Epithelial cell of prostate (primary cell): ENCODE measurements at regions not wholly inside any gene's neighbourhood (a gene's known extent, or its start where the extent isn't known, plus 50 kb on each side); places are given as distances from the start of the nearest gene placed in this dataset.

ENCODE experiments used
- DNase-seq: peaks from one replicate; pipeline ENCODE4 v3.0.0-alpha.2; 2011; ENCODE audit warnings: low read depth, low spot score
- H3K27ac ChIP-seq: fragments of 450-650 bp; 2 replicates; pipeline ENCODE4 v1.5.1; 2017; ENCODE audit warnings: mild to moderate bottlenecking

DNA sequence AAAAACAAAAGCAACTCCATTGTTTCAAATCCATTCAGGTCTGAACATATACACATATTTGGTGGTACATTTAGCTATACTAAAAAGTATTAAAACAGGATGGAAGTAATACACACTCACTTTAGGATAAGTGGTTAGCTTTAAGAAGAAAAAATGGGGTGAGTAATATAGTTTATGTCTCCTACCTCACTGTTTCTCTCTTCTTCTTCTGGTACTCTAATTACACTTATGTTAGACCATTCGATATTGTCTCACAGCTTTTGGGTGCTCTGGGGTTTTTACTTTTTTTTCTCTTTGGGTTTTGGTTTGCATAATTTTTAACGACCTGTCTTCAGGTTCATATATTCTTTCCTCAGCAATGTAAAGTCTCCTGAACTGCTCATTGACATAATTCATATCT lies 75.4 kb upstream of the AKAP13 start:
- DNase-seq: no peak
- no peak overlapping the region for H3K27ac ChIP-seq

DNA sequence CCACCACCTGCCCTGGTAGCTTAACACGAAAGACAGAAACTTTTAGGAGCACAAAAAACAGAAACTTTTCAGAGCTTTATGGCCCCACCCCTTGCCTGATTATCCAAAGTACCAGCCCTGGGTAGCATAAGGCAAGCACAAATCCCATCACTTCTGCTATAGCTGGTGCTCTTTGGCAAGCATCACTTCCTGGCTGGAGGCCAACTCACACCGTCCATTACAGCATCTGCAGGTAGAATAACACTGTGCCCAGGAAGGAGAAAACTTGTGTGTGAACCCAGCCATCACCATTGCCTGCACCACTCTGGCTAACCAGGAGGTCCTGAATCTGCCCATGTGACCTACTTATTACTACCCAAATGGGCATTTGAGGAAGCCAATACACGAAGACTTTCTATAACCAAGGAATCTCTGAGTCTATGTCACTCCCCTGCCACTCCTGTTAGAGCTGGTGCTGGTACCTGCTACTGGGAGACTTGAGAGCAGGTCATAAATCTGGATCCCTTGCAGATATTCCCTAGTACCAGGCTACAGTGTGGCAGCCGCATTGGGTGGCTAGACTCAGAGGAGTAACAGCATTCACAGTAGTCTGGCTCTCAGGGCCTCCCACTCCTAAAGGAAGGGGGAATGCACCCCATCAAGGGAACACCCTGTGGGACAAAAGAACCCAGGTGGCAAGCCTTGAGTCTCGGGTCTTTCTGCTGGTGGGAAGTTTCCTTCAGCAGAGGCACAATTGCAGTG lies 73.3 kb upstream of the AKAP13 start:
- no peak overlapping the region for H3K27ac ChIP-seq
- no peak for DNase-seq

DNA sequence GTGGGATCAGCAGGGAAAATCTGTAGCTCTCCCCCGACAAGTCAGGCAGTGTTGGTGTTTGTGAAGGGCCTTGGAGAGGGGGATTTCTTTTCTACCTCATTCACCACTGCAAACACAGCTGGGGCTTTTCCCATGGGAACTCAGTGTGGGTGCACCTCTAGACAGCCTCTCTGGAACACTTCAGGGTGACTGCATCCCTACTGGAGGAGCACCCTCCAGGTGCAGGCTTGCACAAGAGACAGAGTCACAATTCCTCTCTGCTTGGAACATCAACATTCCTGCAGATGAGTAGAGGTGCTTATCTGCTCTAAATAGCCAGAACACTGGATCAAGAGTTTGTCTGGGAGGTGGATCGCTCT lies 72.7 kb upstream of the AKAP13 start:
- no peak overlapping the region for H3K27ac ChIP-seq
- no peak for DNase-seq

DNA sequence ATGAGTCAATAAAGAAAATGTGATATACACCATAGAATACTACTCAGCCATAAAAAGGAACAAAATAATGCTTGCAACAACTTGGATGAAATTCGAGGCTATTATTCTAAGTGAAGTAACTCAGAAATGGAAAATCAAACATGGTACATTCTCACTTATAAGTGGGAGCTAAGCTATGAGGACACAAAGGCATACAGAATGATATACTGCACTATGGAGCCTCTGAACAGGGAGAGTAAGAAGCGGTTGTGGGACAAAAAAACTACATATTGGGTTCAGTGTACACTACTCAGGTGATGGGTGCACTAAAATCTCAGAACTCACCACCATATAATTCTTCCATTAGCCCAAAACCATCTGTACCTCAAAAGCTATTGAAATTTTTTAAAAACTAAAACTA lies 68.8 kb upstream of the AKAP13 start:
- DNase-seq: no peak
- H3K27ac ChIP-seq: no peak overlapping the region

DNA sequence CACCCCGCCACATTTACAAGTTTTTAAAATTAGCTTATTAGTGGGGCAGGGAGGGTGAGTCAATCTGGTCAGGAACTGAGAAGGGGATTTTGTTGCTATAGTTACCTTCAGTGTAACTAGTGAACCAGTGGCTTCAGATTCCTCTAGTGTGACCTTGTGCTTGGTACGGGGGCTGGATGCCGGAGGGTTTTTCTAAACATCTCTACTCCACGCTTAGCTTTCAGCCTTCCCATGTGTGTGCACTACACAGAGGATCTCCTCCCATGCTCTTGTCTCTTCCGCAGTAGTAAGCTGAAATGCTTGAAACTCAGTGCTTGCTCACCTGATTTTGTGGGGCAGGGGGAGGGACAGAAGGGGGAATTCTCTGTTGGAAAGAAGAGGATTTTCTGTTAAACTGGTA lies 67.9 kb upstream of the AKAP13 start:
- DNase-seq: no peak
- H3K27ac ChIP-seq: no peak overlapping the region

DNA sequence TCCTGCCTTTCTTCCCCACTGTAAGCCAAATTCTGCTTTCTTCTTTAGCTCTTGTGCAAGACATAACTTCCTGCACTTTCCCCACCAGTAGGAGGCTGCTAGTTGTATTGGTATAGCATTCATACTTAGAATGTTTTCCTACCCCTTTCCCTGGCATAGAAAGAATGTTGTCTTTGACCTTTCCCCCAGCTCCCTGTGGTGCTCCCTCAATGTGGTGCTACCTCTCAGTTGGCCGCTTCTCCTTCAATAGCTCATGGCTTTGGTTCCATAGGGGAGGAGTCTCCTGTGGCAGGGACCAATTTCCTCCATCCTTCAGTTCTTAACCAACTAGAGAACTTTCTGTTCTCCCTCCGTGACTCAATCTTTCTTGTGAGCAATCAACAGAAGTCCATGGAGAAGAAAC lies 67.5 kb upstream of the AKAP13 start:
- no peak overlapping the region for H3K27ac ChIP-seq

DNA sequence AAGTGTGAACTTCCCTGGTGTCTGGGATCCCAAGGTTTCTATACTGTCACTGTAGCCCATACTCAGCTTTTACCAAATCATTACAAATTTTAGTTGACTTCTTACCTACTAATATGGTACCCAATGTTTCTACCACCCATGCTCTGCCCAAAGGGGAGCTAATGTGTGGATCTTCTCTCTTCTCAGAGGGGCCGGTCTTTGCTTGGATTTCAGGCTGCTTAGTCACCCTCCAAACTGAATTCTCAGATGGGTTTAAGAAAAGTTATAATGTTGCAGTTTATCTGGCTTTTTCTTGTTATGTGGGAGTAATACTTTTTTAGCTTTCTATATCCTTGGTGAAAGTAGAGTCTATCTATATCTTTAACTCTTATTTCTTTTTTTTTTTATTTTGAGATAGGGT lies 67.1 kb upstream of the AKAP13 start:
- no peak overlapping the region for H3K27ac ChIP-seq
- DNase-seq: no peak

More for the DNA sequence above, 67.5 kb upstream of the AKAP13 start:
- DNase-seq: no peak

DNA sequence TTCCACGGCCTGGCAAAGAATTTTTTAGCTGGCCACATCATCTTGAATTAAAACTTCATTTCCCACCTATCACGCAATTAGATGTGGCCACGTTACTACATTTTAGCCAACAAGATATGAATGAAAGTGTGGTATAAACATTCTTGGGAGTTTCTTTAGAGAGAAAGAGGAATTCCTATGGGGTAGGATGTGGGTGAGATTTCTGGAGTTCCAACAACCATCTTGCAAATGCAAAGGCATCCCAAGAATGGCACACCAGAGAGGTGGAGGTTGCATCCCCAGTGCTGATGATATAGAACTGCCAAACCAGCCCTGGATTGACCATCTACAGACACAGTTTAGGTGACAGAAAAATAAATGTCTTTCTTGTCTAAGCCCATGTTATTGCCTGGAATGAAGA lies 66.3 kb upstream of the AKAP13 start:
- DNase-seq: no peak
- no peak overlapping the region for H3K27ac ChIP-seq

DNA sequence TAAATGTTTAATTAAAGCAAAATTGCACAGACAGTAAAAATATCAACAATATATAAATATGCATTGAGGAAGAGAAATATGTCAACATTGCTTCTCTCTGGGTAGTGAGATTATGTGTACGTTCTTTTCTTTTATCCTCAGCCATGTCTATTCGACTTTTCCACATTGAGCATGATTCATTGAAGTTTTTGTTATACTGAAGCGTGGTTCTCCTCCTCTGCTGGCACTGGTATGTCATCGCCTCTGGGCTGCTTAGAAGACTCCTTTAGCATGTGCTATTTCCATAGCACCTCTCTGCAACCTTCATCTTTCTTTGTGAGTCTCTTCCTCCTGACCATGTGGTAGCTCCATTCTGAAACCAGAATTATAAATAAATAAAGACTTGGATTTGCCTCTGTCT lies 65.8 kb upstream of the AKAP13 start:
- DNase-seq: no peak
- H3K27ac ChIP-seq: no peak overlapping the region

DNA sequence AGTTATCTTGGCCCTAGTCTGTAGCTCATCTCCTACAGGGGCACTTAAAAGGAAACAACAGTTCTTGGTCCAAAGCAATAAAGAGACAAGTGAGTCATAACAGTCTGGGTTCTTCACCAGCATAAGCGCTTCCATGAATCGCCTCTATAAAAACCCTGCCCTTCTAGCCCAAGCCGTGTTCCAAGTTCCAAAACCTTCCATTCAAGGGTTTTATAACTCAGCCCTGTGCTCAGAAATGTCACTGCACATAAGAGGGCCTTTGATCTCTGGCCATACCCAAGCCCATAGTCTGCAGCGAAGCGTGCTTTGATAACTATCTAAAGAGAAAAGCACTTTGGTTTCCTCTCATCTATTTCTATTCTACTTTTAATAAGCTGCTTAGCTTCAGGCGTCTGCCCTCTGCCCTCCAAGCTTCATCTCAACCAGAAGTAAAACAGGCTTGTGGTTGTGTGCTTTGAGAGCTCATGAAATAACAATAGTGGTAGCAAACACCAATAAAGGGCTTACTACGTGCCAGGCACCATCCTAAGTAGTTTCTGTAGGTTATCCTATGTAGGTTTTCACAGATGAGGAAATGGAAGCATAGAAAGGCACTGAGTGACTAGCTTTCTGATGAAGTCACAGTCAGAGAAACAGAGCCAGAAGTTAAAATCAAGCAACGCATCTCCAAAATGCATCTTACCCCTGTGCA lies 64.0 kb upstream of the AKAP13 start:
- DNase-seq: no peak
- no peak overlapping the region for H3K27ac ChIP-seq

DNA sequence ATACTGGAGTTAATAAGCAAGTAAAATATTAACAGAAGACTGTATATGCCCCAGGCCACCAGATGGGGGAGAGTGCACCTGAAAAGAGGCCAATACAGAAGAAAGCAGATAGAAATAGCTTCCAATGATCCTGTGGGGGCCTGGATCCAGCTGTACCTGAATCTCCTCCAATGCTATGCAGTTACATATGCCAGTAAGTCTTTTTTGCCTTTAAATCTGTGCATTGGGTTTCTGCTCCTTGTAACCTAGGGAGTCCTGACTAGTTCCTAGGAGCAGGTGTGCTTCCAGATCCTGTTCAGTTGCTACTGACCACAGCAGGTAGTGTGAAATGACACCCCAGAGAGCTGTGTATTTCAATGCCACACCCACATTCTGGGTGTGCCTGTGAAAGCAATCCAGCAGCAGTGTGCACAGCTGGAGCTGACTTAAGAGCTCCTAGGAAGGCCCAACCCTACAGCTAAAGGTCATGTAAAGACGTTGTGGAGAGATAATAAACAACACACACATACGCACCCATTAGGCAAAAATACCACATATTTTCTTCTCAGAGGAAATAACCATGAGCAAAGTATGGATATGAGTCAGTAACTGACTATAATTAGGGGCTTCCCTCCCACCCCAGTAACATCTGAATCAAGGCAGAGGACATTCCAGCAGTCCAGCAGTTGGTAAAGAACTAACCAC lies 62.2 kb upstream of the AKAP13 start:
- DNase-seq: peak; percentile 66
- H3K27ac ChIP-seq: peak overlapping the region; percentile 37

DNA sequence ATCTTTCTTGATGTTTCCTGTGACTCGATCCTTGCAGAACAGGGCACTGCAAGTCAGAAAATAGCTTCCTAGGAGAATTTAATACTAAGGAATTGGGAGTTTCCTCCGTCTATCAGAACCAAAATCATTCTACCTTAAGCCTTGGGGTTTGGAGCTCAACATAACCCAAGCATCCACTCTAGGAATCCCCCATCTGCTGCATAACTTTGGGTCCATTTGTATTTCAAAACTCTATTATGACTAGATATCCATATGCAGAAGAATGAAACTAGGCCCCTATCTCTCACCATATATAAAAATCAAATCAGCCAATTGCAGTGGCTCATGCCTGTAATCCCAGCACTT lies 61.7 kb upstream of the AKAP13 start:
- H3K27ac ChIP-seq: peak overlapping the region; percentile 37
- DNase-seq: no peak

DNA sequence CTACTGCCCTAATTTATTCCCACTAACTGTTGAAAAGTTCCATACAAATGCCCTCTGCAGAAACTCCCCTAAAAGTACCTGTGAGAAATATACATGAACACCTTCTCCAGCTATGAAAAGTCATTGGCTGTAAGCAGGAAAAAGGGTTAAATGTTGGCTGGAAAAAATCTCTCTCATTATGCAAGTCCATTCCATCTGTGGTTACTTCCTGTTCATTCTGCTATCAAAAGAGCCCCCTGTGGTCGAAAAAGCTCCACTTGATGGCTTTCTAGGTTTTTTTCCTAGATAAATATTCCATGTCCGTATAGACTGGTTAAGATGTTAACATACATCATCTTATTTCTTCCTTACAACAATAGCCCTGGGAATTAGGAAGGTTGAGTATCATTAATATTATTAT lies 56.2 kb upstream of the AKAP13 start:
- no peak for DNase-seq
- H3K27ac ChIP-seq: no peak overlapping the region

DNA sequence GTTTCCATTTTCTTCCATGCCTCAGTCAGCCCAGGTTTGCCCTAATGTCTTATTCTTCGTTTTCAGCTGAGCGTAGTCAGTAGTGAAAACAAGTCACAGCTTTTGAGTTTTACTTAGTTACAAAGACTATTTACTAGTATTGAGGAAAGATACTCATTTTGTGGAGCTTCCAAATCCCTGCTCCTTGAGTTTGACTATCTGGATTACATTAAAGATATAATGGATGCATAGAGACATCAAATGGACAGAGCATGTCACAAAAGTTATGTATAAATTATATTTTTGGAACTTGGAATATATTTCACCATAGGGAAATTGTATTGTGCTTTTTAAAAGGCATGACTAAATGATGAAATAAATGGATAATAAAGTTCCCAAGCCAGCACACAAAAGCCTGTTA lies 54.6 kb upstream of the AKAP13 start:
- H3K27ac ChIP-seq: no peak overlapping the region
- no peak for DNase-seq

DNA sequence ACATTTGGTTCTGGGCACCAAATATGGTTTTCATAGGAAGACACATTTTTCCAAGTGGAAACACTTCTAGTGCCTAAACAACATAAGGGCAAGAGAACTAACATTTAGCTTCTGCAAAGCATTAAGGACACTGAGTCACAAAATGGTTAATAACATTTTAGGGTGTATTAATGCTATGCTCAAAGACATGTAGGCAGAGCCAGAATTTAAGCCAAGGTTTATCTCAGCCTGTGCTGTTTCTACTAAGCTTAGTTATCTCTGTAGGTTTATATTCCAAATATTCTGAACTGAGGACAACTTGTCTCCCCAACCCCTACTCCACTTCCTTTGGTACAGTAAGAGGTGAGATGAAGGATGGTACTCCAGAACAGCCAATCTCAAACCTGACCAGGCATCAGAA lies 54.1 kb upstream of the AKAP13 start:
- H3K27ac ChIP-seq: no peak overlapping the region
- DNase-seq: no peak

DNA sequence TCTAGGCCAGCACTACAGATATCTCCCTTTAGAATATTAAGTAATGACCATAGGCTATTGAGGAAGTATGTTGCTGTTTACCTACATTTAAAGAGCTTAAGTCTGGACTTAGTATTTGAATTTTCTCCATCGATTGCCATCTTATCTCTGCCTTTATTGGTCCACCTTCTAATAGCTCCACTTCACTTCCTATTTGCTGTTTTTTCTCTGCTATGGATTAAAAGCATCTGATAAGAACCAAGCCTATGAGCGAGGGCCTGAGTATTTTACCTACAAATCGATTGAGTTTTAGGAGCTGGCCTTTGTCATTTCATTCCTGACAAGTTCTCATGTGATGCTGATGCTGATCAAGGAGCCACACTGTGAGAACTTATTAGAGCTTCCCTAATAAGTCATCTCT lies 52.6 kb upstream of the AKAP13 start:
- H3K27ac ChIP-seq: no peak overlapping the region
- DNase-seq: no peak

DNA sequence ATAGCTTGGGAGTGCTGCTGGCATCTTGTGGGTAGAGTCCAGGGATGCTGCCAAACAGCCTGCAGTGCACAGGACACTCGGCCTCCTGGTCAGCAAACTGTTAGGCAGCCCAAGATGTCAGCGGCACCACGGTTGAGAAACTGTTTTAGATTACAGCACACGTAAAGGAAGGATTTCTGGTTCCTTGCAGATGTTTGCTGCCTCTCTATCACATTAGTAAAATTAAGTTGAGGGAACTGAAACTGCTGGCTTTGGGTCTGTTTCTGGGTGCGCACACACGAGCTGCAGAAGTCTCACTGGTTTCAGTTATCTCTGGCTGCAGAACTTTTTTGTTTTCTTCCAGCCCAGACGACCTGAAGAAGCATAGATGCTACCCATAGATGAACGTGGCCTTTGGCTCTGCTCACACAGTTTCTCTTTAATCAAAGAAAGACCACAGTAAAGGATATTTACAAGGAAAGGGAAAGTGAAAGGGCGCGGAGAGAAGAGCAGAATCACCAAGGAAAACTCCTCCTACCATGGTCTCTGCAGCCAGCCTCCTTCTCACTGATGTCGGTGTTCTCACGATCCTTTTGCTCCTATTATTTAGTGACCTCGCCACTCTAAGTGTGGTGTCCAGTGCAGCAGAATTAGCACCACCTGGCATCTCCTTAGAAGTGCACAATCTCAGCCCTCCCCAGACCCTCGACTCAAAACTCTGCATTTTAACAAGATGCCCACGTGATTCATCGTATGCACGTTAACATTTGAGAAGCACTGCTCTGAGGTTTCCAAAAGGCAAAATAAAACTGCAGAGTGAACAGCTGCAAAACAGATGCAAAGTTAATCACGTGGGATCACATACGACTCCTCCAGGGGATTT lies 50.6 kb upstream of the AKAP13 start:
- H3K27ac ChIP-seq: no peak overlapping the region
- no peak for DNase-seq
